ENCODE measurements at regions not wholly inside any gene's neighbourhood (a gene's known extent, or its start where the extent isn't known, plus 50 kb on each side); places are given as distances from the start of the nearest gene placed in this dataset.
A peak's percentile ranks its signal among the peaks of the same experiment; 100 is the strongest.

- Histone ChIP-seq H3K9me3 (no peaks in the 10 kb centered on the region), H3K36me3 (no peaks in the 10 kb centered on the region), H3K4me3 (no peak overlapping the region), H3K4me1 (no peaks in the 10 kb centered on the region), H3K27me3 (no peaks in the 10 kb centered on the region), H3K27ac (no peak overlapping the region)
- WGBS, 5 donors: 82 to 94% (median 89%) methylated on average over 4 of the region's 4 CpGs
- DNase-seq: no peak
- TF ChIP-seq EP300 (IDR thresholded peaks at IDR 0.05) (no peak), CTCF (IDR thresholded peaks at IDR 0.05) (no peak), POLR2AphosphoS5 (IDR thresholded peaks at IDR 0.05) (no peak), POLR2A (IDR thresholded peaks at IDR 0.05) (no peak)
- intact Hi-C loops (cut with DNase I; ENCODE audit: low total_unique reads): no loop called here
Observed at GRCh38 chr4:18531731-18532130, 510.2 kb upstream of the LCORL start.

GRCh38 chr4:18529482-18529881 is 507.9 kb upstream of the LCORL start:
- H3K27ac ChIP-seq: no peak overlapping the region
- H3K4me3 ChIP-seq: no peak overlapping the region
- H3K9me3 ChIP-seq: no peaks in the 10 kb centered on the region
- intact Hi-C loops (cut with DNase I; ENCODE audit: low total_unique reads): no loop called here
- H3K27me3 ChIP-seq: no peaks in the 10 kb centered on the region
- peak in 1 of 2 donors; percentile 24 for DNase-seq
- no peaks in the 10 kb centered on the region for H3K4me1 ChIP-seq
- TF ChIP-seq CTCF (IDR thresholded peaks at IDR 0.05): no peak
- TF ChIP-seq POLR2AphosphoS5 (IDR thresholded peaks at IDR 0.05): no peak
- TF ChIP-seq EP300 (IDR thresholded peaks at IDR 0.05): no peak
- no peak for TF ChIP-seq POLR2A (IDR thresholded peaks at IDR 0.05)
- H3K36me3 ChIP-seq: no peaks in the 10 kb centered on the region

GRCh38 chr4:18524667-18525066 is 503.1 kb upstream of the LCORL start:
- WGBS, 5 donors: 24 to 61% (median 37%) methylated on average over 4 of the region's 4 CpGs
- no peak overlapping the region for H3K4me3 ChIP-seq
- no peaks in the 10 kb centered on the region for H3K4me1 ChIP-seq
- TF ChIP-seq CTCF (IDR thresholded peaks at IDR 0.05) (no peak), EP300 (IDR thresholded peaks at IDR 0.05) (no peak), POLR2A (IDR thresholded peaks at IDR 0.05) (no peak), POLR2AphosphoS5 (IDR thresholded peaks at IDR 0.05) (no peak)
- no peaks in the 10 kb centered on the region for H3K9me3 ChIP-seq
- H3K36me3 ChIP-seq: no peaks in the 10 kb centered on the region
- DNase-seq: peak in 1 of 2 donors; percentile 52
- intact Hi-C loops (cut with DNase I; ENCODE audit: low total_unique reads): no loop called here
- H3K27me3 ChIP-seq: no peaks in the 10 kb centered on the region
- no peak overlapping the region for H3K27ac ChIP-seq

GRCh38 chr4:18518098-18518497 is 496.5 kb upstream of the LCORL start:
- intact Hi-C loops (cut with DNase I; ENCODE audit: low total_unique reads): no loop called here
- 15 to 29% (median 27%) methylated on average over 3 of the region's 3 CpGs for WGBS, 5 donors

More at GRCh38 chr4:18518098-18518497, 496.5 kb upstream of the LCORL start:
- Histone ChIP-seq H3K27me3 (no peaks in the 10 kb centered on the region), H3K4me1 (no peaks in the 10 kb centered on the region), H3K27ac (no peak overlapping the region), H3K36me3 (no peaks in the 10 kb centered on the region), H3K9me3 (no peaks in the 10 kb centered on the region), H3K4me3 (no peak overlapping the region)
- TF ChIP-seq CTCF (IDR thresholded peaks at IDR 0.05): no peak
- TF ChIP-seq POLR2A (IDR thresholded peaks at IDR 0.05): no peak
- TF ChIP-seq EP300 (IDR thresholded peaks at IDR 0.05): no peak
- no peak for TF ChIP-seq POLR2AphosphoS5 (IDR thresholded peaks at IDR 0.05)
- DNase-seq: no peak
